Adipose tissue (tissue), 3 donors: ENCODE measurements at regions not wholly inside any gene's neighbourhood (a gene's known extent, or its start where the extent isn't known, plus 50 kb on each side); places are given as distances from the start of the nearest gene placed in this dataset.
"Not testable (repeated sequence)": the region's sequence is repeated elsewhere in the genome, so short reads cannot be mapped to it uniquely, and the experiment has no call there.

ENCODE experiments used
- H3K27ac ChIP-seq: one replicate; pipeline ENCODE4 v1.5.1; 2013; ENCODE audit warnings: low read depth, low read length
- WGBS, 3 donors: extraction: QIAGEN DNeasy Blood & Tissue Kit; methylation state at CpG; one replicate each; pipeline ENCODE4 v1.1.7; 2013; 5-methylcytosine and 5-hydroxymethylcytosine counted together
- donor health status: healthy with polysubstance abuse.
- donor health status: Bipolar disorder and iron deficiency.
- donor health status: healthy.

DNA sequence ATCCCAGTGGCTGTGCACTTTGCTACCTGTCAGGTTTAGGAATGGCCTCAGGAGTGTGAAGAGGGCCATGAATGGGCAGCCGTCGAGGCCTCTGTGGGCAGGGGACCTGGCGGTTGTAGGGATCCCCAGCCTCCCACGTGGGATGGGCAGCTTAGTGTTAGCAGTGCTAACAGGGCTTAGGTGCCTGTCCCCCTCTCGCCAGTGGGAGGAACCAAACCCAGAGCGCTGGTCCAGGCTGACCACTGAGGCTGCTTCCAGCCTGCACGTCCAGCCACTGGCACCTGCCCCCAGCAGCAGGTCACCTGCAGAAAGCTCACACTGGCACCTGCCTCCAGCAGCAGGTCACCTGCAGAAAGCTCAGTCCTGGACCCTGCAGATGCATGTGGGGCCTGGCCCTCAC lies 162.2 kb upstream of the CIBAR2 start:
- 81 to 87% (median 83%) methylated on average over 6 to 7 of the region's 7 CpGs for WGBS, 3 donors
- H3K27ac ChIP-seq = no peak overlapping the region

DNA sequence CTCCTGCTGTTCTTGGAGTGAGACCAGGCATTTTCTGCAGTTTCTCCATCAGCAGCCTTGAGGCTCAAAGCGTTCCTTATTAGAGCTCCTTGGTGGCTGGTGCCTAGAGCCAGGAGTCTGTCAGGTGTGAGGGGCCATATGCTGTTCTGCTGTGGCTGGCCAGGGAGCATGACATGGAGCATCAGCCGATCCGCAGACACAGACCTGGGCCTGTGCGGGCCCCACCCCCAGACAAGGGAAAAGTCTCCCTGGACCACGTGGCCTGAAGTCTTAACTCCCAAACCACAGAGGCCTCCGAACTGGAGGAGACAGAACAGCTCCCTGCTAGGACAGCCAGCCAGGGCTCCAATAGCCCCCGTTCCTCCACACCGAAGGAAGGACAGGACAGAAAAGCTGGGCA lies 162.7 kb upstream of the CIBAR2 start:
- 64 to 80% (median 73%) methylated on average over 8 of the region's 8 CpGs for WGBS, 3 donors
- no peak overlapping the region for H3K27ac ChIP-seq

DNA sequence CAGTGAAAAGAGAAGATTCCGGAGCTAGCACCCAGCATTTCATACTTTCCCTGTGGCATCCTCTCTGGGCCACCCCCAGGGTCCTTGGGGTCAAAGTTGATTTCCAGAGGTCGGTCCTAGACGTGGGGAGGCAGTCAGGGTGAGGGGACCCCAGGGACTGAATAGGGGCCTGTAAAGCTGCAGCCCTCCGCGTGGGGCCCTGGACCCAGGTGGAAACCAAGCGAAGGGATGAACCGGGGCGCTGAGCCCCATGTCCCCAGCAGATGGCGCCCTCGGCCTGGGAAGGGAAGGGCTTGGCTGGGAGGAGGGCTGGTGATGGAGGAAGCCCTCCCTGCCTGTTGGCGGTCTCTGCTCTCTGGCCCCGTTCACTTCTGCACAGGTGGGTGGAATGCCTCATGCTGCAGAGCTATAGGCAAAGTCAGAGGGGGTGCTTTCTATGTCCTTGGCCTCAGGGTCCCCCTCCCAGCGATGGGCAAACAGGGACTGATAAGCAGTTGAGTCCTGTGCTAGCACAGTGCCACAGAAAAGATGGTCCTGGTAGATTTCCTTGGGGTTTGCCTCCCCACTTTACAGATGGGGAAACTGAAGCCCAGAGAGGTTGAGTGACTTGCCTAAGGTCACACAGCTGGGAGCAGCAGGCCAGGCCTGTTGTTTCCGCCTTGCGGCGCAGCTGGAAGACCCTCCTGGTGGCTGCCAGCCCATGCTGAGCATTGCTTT lies 163.4 kb upstream of the CIBAR2 start:
- WGBS, 3 donors = 36 to 41% (median 41%) methylated on average over 16 of the region's 16 CpGs

DNA sequence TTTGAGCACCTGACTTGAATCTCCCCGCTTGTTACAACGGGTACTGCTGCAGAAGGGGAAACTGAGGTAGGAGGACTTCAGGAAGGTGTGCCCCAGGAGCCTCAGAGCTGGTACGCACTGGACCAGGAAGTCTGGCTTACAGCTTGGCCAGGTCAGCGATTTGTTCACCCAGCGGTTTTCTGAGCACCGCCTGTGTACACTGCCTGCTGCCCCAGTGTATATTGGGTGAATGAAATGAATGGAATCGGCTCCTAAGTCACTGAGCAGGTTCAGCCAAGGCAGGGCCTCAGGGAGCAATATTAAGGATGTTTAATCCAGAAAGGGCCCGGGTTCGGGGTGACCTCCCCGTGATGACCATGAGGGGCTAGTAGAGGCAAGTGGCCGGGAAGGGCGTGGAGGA lies 164.0 kb upstream of the CIBAR2 start:
- WGBS, 3 donors = 82 to 88% (median 84%) methylated on average over 12 of the region's 12 CpGs
- H3K27ac ChIP-seq = no peak overlapping the region

More for the DNA sequence above, 163.4 kb upstream of the CIBAR2 start:
- no peak overlapping the region for H3K27ac ChIP-seq

DNA sequence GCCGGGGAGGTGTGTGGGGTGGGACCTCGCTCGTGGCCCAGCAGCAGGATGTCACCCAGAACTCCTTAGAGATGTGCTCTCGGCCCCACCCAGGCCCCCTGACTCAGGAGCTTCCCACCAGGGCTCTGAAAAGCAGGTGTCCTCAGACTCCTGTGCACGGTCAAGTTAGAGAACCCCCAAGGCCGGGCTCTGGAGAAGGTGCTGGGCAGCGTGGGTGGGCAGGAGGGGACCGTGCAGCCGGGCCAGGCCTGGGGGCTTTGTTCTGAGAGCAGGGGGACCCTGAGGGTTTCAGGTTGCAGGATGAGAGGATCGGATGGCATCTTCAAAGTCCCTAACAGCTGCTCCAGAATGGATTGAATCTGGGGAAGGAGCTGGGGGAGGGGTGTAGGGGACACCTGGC lies 164.4 kb upstream of the CIBAR2 start:
- no peak overlapping the region for H3K27ac ChIP-seq
- 94 to 95% (median 94%) methylated on average over 10 of the region's 10 CpGs for WGBS, 3 donors

DNA sequence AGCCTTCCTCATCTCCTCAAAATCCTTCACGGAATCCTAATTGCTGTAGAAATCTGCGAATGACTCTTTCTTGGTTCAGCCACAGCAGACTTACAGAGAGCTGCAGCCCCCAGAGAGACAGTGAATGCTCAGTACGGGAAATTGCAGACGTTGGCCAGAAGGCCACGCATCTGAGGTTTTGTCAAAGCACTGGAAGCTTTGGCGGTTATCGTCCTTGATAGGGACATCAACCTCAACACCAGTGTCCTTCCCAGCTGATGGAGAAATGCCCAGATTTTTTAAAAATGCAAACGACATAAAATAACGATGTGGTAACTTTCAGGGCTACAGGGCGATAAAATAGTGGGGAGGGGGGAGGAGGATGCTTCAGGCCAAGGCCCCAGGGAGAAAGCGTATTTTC lies 166.6 kb upstream of the CIBAR2 start:
- WGBS, 3 donors = 60 to 75% (median 69%) methylated on average over 11 of the region's 11 CpGs
- H3K27ac ChIP-seq = no peak overlapping the region

DNA sequence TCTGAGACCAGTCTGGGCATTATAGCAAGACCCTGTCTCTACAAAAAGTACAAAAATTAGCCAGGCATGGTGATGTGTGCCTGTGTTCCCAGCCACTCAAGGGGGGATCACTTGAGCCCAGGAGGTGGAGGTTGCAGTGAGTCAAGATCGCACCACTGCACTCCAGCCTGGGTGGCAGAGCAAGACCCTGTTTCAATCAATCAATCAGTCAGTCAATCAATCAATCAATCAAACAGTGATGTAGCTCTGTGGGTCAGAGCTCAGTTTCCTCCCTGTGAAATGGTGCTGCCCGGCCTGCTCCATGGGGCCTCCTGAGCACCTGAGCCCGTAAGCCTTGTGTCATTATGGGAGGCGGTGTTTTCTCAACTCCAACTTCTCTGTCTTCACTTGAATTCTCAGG lies 167.1 kb upstream of the CIBAR2 start:
- H3K27ac ChIP-seq = no peak overlapping the region
- 77 to 96% (median 82%) methylated on average over 4 of the region's 4 CpGs for WGBS, 3 donors

DNA sequence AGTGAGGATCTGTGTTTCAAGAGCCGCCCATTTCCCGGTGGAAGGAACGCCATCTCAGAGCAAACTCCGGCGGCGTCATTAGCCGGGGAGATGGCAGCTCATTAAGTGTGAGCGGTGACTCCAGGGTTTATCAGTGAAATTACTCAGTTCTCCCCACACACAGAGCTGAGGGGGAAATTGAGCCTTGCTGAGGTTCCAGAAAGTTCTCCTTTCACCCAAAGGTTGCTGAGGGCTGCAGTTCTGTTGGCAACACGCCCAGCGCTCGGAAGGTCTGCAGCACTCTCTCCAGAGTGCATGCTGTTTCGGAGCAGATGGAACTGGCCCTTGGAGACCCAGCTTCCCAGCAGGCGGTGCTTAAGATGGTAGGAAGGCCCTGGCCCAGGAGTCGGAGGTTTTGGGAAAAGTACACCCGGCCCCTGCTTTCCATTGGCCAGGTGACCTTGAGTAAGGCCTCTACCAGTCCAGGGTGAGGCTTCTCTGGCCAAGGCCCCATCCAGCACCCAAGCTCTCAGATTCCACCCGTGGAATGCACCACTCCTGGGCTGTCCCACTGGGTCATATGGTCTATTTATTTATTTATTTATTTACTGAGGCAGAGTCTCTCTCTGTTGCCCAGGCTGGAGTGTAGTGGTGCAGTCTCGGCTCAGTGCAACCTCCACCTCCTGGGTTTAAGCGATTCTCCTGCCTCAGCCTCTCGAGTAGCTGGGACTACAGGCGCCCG lies 167.7 kb upstream of the CIBAR2 start:
- no peak overlapping the region for H3K27ac ChIP-seq

DNA sequence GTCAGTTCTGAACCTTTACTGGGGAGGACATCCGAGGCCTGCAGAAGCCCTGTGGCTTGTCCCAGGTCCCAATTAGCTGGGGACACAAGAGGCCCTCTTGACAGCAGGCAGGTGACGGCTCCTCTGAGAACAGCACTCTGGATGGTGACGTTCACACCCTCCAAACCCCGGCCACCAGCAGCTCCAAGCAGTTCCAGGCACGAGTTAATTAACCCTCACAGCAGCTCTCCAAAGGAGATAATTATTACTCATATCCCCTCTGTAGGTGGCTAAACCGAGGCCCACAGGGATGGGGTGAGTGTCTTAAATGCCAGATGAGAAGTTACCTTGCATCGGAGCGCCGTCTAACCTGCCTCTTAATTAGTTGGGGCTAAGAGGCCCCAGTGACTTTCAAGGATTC lies 168.9 kb upstream of the CIBAR2 start:
- WGBS, 3 donors = 88 to 90% (median 89%) methylated on average over 9 of the region's 9 CpGs
- H3K27ac ChIP-seq = no peak overlapping the region

More for the DNA sequence above, 167.7 kb upstream of the CIBAR2 start:
- 73 to 83% (median 79%) methylated on average over 21 of the region's 21 CpGs for WGBS, 3 donors

DNA sequence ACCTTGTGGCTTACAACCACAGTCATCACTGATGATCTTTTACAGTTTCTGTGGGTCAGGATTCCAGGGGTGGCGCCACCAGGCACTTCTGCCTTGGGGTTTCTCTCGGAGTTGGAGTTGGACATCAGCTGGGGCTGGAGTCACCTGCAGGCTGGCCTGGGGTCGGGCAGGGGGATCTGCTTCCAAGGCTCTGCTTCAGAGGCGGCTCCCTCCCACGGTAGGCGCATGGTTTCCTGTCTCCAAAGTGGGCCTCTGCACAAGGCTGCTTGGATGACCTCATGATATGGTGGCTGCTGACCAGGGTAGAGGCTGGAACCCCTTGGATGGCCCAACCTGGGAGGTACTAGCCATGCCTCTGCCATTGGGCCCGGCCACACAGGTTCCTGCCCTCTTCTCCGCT lies 170.6 kb upstream of the CIBAR2 start:
- WGBS, 3 donors = 84 to 95% (median 91%) methylated on average over 8 of the region's 8 CpGs
- no peak overlapping the region for H3K27ac ChIP-seq

DNA sequence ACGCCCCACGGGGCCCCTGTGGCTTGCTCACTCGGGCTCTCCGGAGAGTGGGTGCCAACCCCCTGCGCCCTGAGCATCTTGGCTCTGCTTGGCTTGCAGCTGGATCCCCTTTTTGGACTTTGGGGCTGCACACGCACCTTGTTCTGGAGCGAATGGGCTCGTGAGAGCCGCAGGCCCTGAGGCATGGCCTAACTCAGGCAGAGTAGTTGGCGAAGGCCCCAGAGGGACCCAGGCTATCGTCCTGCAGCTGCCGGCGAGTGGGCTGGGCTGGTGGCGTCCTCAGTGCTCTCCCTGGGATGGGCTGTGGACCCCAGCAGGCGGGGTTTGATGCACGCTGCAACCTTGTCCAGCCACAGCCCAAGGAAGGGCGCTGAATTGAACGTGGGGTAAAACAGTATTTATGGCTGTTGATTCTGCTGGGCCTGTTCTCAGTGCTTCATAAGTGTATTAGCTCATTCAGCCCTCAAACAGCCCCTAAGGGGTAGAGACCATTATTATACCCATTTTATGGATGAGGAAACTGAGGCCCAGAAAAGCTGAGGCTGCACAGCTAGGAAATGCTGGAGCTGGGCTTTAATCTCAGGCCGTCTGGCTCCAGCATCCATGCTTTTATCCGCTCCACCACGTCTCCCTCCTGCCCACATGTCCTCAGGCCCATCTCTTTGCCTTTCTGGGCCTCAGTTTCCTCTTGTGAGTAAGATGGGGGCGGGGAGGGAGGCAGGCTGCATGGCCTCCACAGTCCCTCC lies 171.2 kb upstream of the CIBAR2 start:
- WGBS, 3 donors = 93 to 98% (median 96%) methylated on average over 22 of the region's 22 CpGs
- no peak overlapping the region for H3K27ac ChIP-seq

DNA sequence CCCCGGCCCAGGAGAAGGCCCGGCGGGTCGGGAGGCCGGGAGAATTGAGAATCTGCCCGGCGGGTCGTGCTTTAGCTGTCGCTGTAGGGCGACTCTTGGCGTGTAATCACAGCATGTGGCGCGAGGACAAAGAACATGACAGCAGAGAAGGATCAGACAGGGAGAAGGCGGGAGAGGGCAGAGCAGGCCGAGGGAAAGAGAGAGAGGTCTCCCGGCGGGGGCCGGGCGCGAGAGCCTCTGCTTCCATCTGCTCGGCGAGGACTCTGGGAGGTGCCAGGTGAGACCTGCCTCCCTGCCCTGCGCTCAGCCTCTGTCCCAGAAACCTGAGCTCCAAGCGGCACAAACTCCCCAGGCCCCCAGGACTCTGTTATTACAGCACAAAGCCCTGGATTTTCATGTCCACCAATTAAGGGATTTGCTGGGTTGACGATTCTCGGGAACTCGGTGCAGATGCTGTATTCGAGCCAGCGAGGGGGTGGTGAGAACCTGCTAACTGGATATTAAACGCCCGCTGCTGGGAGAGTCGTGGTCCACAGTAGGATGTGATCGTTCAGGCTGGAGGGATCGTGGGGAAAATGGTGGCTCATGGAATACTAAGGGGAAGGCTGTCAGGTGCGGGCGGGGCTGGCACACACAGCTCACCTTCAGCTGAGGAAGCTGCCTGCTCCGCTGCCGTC lies 172.0 kb upstream of the CIBAR2 start:
- 85 to 92% (median 92%) methylated on average over 38 of the region's 38 CpGs for WGBS, 3 donors

DNA sequence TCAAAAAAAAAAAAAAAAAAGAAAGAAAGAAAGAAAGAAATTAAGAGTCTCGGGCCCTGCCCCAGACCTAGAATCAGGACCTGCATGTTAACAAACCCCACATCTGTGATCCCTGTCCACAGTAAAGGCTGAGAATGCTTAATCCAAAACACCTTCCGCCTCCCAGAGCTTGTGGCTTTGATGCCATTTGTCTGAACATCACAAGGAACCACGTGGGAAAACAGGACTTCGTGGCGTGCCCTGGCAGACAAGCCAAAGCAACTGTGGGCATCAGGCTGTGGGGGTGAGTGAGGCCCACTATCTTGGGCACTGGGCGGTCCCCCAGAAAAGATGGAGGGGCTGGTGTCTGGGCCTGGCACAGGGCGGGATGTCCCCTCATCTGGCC lies 173.4 kb upstream of the CIBAR2 start:
- WGBS, 3 donors = 73 to 88% (median 80%) methylated on average over 7 of the region's 7 CpGs

More for the DNA sequence above, 172.0 kb upstream of the CIBAR2 start:
- no peak overlapping the region for H3K27ac ChIP-seq

DNA sequence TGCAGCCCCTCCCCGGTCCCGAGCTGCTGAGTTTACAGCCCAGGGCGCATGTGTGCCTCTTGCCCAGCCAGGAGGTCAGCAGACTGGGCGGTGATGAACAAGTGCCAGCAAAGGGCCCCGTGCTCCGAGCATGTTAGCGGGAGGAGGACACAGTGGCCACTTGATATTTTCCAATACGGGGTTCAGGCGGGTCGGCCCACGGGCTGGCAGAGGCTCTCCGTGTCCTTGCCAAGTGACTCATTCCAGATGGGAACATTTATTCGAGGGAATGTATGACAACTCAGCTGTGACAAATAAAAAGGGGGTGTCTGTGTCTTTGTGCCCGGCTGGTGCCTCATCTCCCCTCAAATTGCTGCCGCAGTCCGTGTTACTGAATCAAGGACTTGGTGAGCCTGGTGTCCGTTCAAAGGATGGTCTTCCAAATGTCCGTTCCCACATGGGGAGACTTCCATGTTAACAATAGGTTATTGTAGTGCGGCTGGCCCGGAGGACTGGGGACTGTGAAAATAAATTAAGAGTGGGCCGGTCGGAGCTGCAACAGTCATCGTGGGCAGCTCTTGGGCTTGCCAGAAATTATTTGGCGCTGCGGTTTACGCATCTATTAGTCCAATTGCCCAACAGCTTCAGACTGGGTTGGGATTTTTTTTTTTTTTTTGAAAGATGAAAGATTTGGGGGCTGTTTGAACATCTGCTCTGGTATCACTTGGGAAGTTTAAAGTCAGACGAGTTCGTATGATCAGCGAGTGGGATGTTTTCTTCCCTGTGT lies 174.0 kb upstream of the CIBAR2 start:
- 50 to 62% (median 60%) methylated on average over 29 of the region's 29 CpGs for WGBS, 3 donors
- H3K27ac ChIP-seq = no peak overlapping the region

More for the DNA sequence above, 173.4 kb upstream of the CIBAR2 start:
- H3K27ac ChIP-seq = no peak overlapping the region

DNA sequence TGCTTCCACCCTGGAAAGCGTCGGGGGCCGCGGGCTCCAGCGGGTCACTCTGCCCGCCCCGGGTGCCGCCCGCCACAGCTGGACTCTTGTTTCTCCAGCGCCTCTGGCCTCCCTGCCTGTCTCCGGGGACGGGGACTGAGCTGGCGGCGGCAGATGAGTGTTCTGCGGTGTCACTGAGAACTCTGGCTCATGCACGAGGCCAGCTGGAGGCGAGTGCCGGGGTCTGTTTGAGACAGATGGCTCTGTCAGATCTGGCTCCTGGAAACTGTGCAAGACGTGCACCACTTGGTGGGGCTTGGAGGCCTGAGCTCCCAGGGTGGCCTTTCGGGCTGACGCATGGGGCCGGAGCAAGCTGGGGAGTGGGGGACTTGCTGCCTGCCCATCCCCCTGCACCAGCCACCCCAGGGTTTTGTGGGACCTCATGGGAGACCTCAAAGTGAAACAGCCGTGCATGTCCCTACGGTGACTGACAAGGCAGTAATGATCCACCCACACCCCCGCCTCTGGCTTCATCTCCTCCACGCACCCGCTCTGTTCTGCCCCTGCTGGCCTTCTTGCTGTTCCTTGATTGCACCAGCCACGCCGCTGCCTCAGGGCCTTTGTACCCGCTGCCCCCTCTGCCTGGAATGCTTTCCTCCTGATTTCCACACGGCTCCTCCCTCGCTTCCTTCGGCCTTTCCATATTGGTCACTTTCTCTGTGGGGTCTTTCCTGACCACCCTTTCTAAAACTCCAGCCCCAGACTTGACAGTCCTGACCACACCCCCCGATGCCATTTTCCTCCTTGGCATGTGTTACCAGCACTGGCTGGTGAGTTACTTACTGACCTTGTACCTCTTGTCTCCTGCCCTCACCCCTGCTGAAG lies 174.9 kb upstream of the CIBAR2 start:
- no peak overlapping the region for H3K27ac ChIP-seq
- 58 to 86% (median 72%) methylated on average over 32 to 34 of the region's 34 CpGs for WGBS, 3 donors

DNA sequence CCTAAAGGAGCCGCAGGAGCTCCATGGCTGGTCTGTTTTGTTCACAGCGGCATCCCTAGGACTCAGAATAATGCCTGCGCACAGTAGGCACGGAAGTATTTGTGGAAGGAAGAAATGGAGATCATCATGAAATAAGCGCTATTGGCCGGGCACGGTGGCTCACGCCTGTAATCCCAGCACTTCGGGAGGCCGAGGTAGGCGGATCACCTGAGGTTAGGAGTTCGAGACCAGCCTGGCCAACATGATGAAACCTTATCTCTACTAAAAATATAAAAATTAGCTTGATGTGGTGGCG lies 175.5 kb upstream of the CIBAR2 start:
- not testable (repeated sequence) for H3K27ac ChIP-seq

DNA sequence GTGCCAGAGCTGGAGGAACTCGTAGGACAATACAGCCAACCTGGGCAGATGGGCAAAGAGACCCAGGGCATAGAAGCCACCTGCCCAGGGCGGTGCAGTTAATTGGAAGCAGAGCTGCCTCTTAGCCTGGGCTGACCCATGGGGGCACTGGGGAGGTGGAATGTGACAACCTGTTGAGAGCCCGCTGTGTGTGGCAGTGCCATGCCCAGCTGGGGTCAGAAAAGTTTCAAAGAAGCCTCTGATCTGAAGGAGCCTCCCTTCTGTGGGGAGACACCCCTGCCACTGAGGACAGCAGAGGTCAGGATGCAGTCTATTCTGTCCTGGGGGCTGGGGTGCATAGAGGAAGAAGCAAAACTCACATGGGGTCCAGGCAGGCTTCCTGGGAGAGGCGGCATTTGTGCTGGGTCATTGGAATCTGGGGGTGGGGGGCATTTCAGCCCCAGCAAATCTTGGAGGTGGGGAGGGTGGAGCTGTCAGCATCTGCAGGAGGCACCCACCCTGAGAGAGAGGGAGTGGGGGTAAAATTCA lies 176.1 kb upstream of the CIBAR2 start:
- H3K27ac ChIP-seq = no peak overlapping the region
- 94 to 97% (median 97%) methylated on average over 4 of the region's 4 CpGs for WGBS, 3 donors

More for the DNA sequence above, 175.5 kb upstream of the CIBAR2 start:
- WGBS, 3 donors = 95 to 96% (median 96%) methylated on average over 13 of the region's 13 CpGs
